Psoas muscle (tissue), 7 donors: ENCODE measurements at regions not wholly inside any gene's neighbourhood (a gene's known extent, or its start where the extent isn't known, plus 50 kb on each side); places are given as distances from the start of the nearest gene placed in this dataset.

Experiments used
- ATAC-seq, 4 donors: fragments of 200-7000 bp; cut with Tn5 transposase; one replicate each; pipeline ENCODE4 v1.9.1; 2020; ENCODE audit warnings: moderate library complexity in 3 of 4, mild to moderate bottlenecking in 2 of 4
- DNase-seq, 2 donors: peaks; one replicate each; pipeline ENCODE4 v3.0.0-alpha.2; 2020
- H3K27ac ChIP-seq: fragments of 200-600 bp; one replicate; pipeline ENCODE4 v1.8.0; 2022
- H3K27me3 ChIP-seq, 3 donors: fragments of 200-600 bp in 1 of 3; one replicate each; pipeline versions ENCODE4 v1.6.1 to v1.8.0; 2013 to 2022; ENCODE audit warnings: low read length in 2 of 3, mild to moderate bottlenecking in 2 of 3, moderate library complexity in 1 of 3; ENCODE audit not compliant: insufficient read depth in 3 of 3
- H3K36me3 ChIP-seq, 2 donors: fragments of 200-600 bp in 1 of 2; one replicate each; pipeline versions ENCODE4 v1.6.1 to v1.8.0; 2013 to 2022; ENCODE audit warnings: low read depth in 1 of 2, mild to moderate bottlenecking in 1 of 2, moderate library complexity in 1 of 2; ENCODE audit not compliant: insufficient read depth in 1 of 2
- H3K4me1 ChIP-seq: fragments of 200-600 bp; one replicate; pipeline ENCODE4 v1.8.0; 2022
- H3K4me3 ChIP-seq: fragments of 200-600 bp; one replicate; pipeline ENCODE4 v1.8.0; 2022; ENCODE audit warnings: mild to moderate bottlenecking
- H3K9me3 ChIP-seq: fragments of 200-600 bp; one replicate; pipeline ENCODE4 v1.8.0; 2022
- WGBS, 3 donors: extraction: QIAGEN DNeasy Blood & Tissue Kit; methylation state at CpG; one replicate each; pipeline versions ENCODE4 v1.1.6 to v1.1.7; 2013; 5-methylcytosine and 5-hydroxymethylcytosine counted together
- intact Hi-C, 2 donors: fragments of 100-400 bp; cut with DNase I; formaldehyde crosslinking; loops; one replicate each; pipeline versions ENCODE4 v1.11.0 to v1.14.2; 2022
- TF ChIP-seq, protein P1 (sequence below): fragments of 200-600 bp; IDR thresholded peaks from one replicate; pipeline ENCODE4 v1.8.0; 2022; ENCODE audit warnings: antibody characterized with exemption
- donor health status: healthy with polysubstance abuse.
- donor health status: DM: no; HTN: no; CAD: no; lungs with moderate emphysema.
- donor health status: Bipolar disorder and iron deficiency.
- donor health status: healthy.
- donor health status: DM: yes; HTN: yes; CAD: no.
- donor health status: DM: no; HTN: no; CAD: no.
- donor health status: DM: yes; HTN: yes; CAD: no.

DNA sequence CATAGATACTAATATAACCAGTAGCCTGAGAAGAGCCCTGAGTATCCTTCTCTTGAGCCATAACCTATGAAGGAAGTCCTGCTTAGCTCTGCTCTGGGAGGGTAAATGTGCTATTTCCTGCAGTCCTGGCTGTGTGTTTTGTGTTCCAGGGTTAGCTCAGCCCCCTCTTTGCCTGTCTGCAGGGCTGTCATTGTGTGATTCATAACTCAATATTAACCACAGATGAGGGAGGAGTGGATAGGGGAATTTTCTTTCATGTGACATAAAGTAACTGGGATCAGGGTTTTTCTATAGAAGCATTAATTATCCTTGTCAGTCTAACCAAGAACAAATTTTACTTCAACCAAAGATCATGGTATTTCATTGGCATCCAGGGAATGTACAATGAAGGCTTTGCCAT, 183.3 kb upstream of the ZBTB20 start:
- H3K9me3 ChIP-seq, result no peaks in the 10 kb centered on the region
- DNase-seq (no peak), ATAC-seq (no peak)
- H3K27ac ChIP-seq, result no peak overlapping the region
- no peaks in the 10 kb centered on the region for H3K27me3 ChIP-seq
- H3K4me3 ChIP-seq, result no peak overlapping the region
- no peaks in the 10 kb centered on the region for H3K4me1 ChIP-seq
- TF ChIP-seq, protein P1, sequence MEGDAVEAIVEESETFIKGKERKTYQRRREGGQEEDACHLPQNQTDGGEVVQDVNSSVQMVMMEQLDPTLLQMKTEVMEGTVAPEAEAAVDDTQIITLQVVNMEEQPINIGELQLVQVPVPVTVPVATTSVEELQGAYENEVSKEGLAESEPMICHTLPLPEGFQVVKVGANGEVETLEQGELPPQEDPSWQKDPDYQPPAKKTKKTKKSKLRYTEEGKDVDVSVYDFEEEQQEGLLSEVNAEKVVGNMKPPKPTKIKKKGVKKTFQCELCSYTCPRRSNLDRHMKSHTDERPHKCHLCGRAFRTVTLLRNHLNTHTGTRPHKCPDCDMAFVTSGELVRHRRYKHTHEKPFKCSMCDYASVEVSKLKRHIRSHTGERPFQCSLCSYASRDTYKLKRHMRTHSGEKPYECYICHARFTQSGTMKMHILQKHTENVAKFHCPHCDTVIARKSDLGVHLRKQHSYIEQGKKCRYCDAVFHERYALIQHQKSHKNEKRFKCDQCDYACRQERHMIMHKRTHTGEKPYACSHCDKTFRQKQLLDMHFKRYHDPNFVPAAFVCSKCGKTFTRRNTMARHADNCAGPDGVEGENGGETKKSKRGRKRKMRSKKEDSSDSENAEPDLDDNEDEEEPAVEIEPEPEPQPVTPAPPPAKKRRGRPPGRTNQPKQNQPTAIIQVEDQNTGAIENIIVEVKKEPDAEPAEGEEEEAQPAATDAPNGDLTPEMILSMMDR, result no peak
- intact Hi-C loops, result no loop called here
- no peaks in the 10 kb centered on the region for H3K36me3 ChIP-seq

DNA sequence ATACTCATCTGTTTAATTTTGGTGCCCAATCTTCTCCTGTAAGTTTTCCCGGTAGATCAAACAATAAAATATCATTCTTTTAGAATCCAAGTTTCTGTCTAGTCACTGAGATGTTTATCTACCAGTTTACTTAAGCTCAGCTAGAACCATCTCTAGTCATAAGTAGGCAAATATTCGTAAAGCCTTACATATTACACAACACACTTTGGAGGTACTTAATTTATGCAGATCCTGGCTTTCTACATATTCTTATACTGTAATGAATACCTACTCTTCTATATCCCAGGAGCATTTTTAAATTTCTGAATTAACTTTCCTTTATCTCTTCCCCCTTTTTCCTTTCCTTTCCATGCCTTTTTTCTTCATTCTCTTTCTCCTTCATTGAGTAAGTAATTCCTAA, 185.9 kb upstream of the ZBTB20 start:
- intact Hi-C loops, result no loop called here
- TF ChIP-seq, protein P1, result no peak
- 81 to 90% (median 88%) methylated on average over 2 of the region's 2 CpGs for WGBS, 3 donors
- Histone ChIP-seq H3K4me1 (no peaks in the 10 kb centered on the region), H3K27ac (no peak overlapping the region), H3K36me3 (no peaks in the 10 kb centered on the region), H3K9me3 (no peaks in the 10 kb centered on the region), H3K4me3 (no peak overlapping the region), H3K27me3 (no peaks in the 10 kb centered on the region)
- no peak for DNase-seq
- ATAC-seq, result no peak

DNA sequence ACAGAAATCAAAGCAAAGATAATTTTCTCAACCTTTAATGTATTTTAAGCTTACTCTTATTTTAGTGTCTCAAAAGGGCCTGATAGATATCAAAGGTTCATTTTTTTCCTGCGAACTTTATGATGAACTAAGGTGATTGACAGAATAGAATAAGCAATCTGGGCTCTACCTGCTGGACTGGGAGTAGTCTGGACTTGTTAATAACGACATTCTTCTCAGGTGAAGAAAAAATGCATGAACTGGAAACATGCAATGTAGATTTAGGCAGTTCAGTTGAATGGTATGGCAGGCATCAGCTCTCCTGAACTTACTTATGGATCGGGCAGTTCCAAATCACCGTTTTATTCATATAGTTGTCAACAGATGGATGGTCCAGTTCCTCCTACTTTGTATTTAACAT, 189.7 kb upstream of the ZBTB20 start:
- 83 to 91% (median 86%) methylated on average over 4 of the region's 4 CpGs for WGBS, 3 donors
- intact Hi-C loops, result no loop called here

DNA sequence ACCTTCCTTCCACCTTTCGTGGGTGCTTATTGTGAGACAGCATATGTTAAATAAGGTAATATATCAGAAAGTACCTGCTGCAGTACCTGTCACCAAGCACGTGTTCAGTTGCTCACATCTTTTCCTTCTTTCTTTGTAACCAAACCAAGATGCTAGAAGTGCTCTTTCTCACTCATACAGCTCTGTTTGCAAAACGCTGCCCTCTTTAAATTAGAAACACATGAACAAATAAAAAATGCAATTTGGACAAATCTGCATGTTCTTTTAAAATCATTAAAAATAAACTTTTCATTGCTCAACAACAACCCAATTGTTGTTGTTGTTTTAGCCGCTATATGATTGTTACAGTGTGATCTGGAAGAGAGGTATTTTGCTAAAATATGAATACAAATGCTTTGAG, 193.5 kb upstream of the ZBTB20 start:
- DNase-seq (no peak), ATAC-seq (no peak)
- H3K9me3 ChIP-seq, result no peaks in the 10 kb centered on the region
- H3K4me1 ChIP-seq, result no peaks in the 10 kb centered on the region
- intact Hi-C loops, result no loop called here
- H3K27me3 ChIP-seq, result no peaks in the 10 kb centered on the region
- no peak overlapping the region for H3K4me3 ChIP-seq
- TF ChIP-seq, protein P1, result no peak
- no peaks in the 10 kb centered on the region for H3K36me3 ChIP-seq
- H3K27ac ChIP-seq, result no peak overlapping the region
- 80 to 84% (median 83%) methylated on average over 4 of the region's 4 CpGs for WGBS, 3 donors

More for the DNA sequence above, 189.7 kb upstream of the ZBTB20 start:
- H3K4me3 ChIP-seq, result no peak overlapping the region
- no peaks in the 10 kb centered on the region for H3K9me3 ChIP-seq
- no peaks in the 10 kb centered on the region for H3K27me3 ChIP-seq
- ATAC-seq, result no peak
- no peak for DNase-seq
- TF ChIP-seq, protein P1, result no peak
- H3K36me3 ChIP-seq, result no peaks in the 10 kb centered on the region
- no peaks in the 10 kb centered on the region for H3K4me1 ChIP-seq
- no peak overlapping the region for H3K27ac ChIP-seq

DNA sequence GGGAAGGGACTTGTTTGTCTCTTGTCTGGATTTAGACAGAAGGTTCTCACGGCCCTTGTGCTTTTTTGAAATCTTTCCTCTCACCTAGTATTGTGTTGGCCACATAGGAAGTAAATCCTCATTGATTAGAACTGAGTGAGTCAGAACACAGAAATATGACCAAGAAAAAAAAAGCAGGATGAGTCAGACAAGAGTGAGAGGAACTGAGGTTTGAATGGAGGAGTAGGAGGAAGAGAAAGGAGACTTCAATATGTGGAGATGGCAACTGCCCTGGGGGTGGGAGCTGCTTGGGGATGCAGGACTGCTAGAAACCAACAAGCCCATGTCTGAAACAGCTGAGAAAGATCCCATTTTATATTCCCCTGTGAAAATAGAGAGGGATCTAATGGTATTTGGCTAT, 194.1 kb upstream of the ZBTB20 start:
- ATAC-seq (peak in 3 of 4 donors; percentile 36 to 57 (median 42)), DNase-seq (no peak)
- Histone ChIP-seq H3K4me3 (no peak overlapping the region), H3K36me3 (no peaks in the 10 kb centered on the region), H3K9me3 (no peaks in the 10 kb centered on the region), H3K27me3 (no peaks in the 10 kb centered on the region), H3K4me1 (no peaks in the 10 kb centered on the region), H3K27ac (no peak overlapping the region)
- intact Hi-C loops, result no loop called here
- WGBS, 3 donors, result 58 to 62% (median 58%) methylated on average over 1 of the region's 1 CpG
- TF ChIP-seq, protein P1, result no peak
